ENCODE measurements at regions not wholly inside any gene's neighbourhood (a gene's known extent, or its start where the extent isn't known, plus 50 kb on each side); places are given as distances from the start of the nearest gene placed in this dataset.

- TF ChIP-seq REST (IDR thresholded peaks at IDR 0.05; ENCODE audit: insufficient read depth in 1 of 2, low read depth in 2 of 2, low read length in 2 of 2) (no peak), POLR2AphosphoS5 (IDR thresholded peaks at IDR 0.05; ENCODE audit: low read depth, low read length) (no peak)
Observed at GRCh38 chr2:8552293-8552801, 129.5 kb upstream of the ID2 start.
